HG03039 (cell line): ENCODE measurements at regions not wholly inside any gene's neighbourhood (a gene's known extent, or its start where the extent isn't known, plus 50 kb on each side); places are given as distances from the start of the nearest gene placed in this dataset.

Source experiments
- ATAC-seq: cut with Tn5 transposase; IDR thresholded peaks from one replicate; pipeline ENCODE4 v1.9.1; 2021; ENCODE audit warnings: mild to moderate bottlenecking, moderate library complexity; ENCODE audit not compliant: unreplicated experiment

DNA sequence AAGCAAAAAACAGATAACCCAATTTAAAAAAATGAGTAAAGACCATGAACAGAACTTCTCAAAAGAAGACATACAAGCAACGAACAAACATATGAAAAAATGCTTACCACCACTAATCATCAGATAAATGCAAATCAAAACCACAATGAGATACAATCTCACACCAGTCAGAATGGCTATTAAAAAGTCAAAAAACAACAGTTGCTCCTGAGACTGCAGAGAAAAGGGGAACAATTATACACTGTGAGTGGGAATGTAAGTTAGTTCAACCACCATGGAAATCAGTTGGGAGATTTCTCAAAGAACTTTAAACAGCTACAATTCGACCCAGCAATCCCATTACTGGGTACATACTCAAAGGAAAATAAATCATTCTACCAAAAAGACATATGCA lies 131.6 kb downstream of the PTGER3 start:
- ATAC-seq = no peak

DNA sequence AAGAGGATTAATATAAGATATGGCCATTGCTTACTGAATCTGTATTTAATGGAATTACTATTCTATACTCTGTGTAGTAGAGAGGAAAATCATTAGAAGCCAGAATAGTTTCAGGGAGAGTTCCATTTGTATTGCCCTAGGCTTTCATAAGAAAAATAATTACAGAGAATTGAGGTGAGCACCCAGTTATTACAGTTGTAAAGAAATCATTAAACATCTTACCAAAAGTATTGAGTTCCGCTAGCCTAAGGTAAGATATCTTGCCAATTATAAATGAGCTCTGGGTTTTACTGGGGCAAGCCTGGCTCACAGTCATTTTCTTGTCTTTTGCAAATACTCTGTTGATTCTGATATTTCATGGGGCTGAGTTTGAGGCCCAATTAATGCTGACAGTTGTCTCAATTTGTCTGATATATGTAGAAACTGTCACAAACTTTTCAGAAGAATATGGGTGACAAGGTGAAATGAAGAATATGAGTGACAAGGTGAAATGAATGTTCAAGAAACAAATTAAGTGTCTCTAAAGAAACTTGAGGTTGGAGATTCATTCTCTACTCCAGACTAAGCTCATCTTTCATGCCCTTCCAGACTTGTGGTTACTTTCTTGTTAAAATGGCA lies 127.8 kb downstream of the PTGER3 start:
- ATAC-seq = no peak
